Stimulated activated CD4-positive, alpha-beta T cell treated with anti-CD3 and anti-CD28 coated beads, Interleukin-12 subunit alpha, Interleukin-12 subunit beta, amount 100 ng/mL, for 48 hours (primary cell): ENCODE measurements at regions not wholly inside any gene's neighbourhood (a gene's known extent, or its start where the extent isn't known, plus 50 kb on each side); places are given as distances from the start of the nearest gene placed in this dataset.

ENCODE experiments used
- DNase-seq, 3 donors: peaks; one replicate each; pipeline ENCODE4 v3.0.0-alpha.2; 2020; ENCODE audit warnings: low read depth in 2 of 3, low spot score in 1 of 3

DNA sequence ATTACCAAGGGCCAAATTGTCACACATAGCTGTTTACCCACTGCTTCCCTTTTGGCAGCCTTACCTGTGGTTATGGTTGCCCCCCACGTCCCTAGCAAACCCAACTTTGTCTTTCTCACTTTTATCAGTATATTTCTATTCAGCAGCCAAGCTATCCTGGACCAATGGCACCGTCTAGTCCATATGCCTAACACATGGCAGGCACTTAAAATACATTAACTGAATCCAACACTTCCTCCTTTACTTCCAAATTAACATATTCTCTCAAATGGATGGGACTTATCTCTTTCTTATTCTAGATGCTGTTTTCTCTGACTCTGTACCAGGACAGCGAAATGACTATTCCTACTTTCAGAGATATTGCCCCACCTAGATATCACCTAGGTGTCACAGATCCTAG is 50.9 kb upstream of the SLC44A1 start:
- no peak for DNase-seq

GRCh38 chr9:105194234-105194633 is 50.2 kb upstream of the SLC44A1 start:
- no peak for DNase-seq
